Right forelimb (tissue), 1 donor: ENCODE measurements at regions not wholly inside any gene's neighbourhood (a gene's known extent, or its start where the extent isn't known, plus 50 kb on each side); places are given as distances from the start of the nearest gene placed in this dataset.

Experiments used
- DNase-seq: peaks from one replicate; pipeline ENCODE4 v3.0.0-alpha.2; 2018

GRCh38 chr6:137352859-137353258 is 133.7 kb upstream of the IFNGR1 start:
- no peak for DNase-seq

GRCh38 chr6:137351890-137352289 is 132.7 kb upstream of the IFNGR1 start:
- DNase-seq = no peak

GRCh38 chr6:137350857-137351256 is 131.7 kb upstream of the IFNGR1 start:
- no peak for DNase-seq

GRCh38 chr6:137349856-137350830 is 131.0 kb upstream of the IFNGR1 start:
- no peak for DNase-seq

- no peak for DNase-seq
Measured at GRCh38 chr6:137348777-137349176, 129.6 kb upstream of the IFNGR1 start.

GRCh38 chr6:137343241-137343640 is 124.1 kb upstream of the IFNGR1 start:
- DNase-seq = no peak

- no peak for DNase-seq
Measured at GRCh38 chr6:137342607-137343190, 123.5 kb upstream of the IFNGR1 start.

GRCh38 chr6:137341681-137342195 is 122.6 kb upstream of the IFNGR1 start:
- no peak for DNase-seq

GRCh38 chr6:137339929-137340559 is 120.9 kb upstream of the IFNGR1 start:
- DNase-seq = no peak

- DNase-seq = no peak
Measured at GRCh38 chr6:137334884-137335283, 115.7 kb upstream of the IFNGR1 start.

- no peak for DNase-seq
Measured at GRCh38 chr6:137334094-137334493, 114.9 kb upstream of the IFNGR1 start.

GRCh38 chr6:137332637-137333280 is 113.6 kb upstream of the IFNGR1 start:
- DNase-seq = no peak

GRCh38 chr6:137323860-137324259 is 104.7 kb upstream of the IFNGR1 start:
- no peak for DNase-seq

- no peak for DNase-seq
Measured at GRCh38 chr6:137320271-137320670, 101.1 kb upstream of the IFNGR1 start.

GRCh38 chr6:137316626-137317025 is 97.4 kb upstream of the IFNGR1 start:
- no peak for DNase-seq

- DNase-seq = no peak
Measured at GRCh38 chr6:137315081-137315480, 95.9 kb upstream of the IFNGR1 start.

GRCh38 chr6:137313928-137314855 is 95.0 kb upstream of the IFNGR1 start:
- peak; percentile 76 for DNase-seq

- no peak for DNase-seq
Measured at GRCh38 chr6:137313211-137313610, 94.0 kb upstream of the IFNGR1 start.

- DNase-seq = no peak
Measured at GRCh38 chr6:137311940-137312339, 92.8 kb upstream of the IFNGR1 start.

- peak; percentile 52 for DNase-seq
Measured at GRCh38 chr6:137309078-137309762, 90.0 kb upstream of the IFNGR1 start.

GRCh38 chr6:137307163-137307854 is 88.1 kb upstream of the IFNGR1 start:
- no peak for DNase-seq
